ENCODE measurements at regions not wholly inside any gene's neighbourhood (a gene's known extent, or its start where the extent isn't known, plus 50 kb on each side); places are given as distances from the start of the nearest gene placed in this dataset.

GRCh38 chr4:106595906-106596305 is 227.3 kb upstream of the GIMD1 start:
- Mint-ChIP-seq H3K4me3 (no peak overlapping the region), H3K27me3 (ENCODE audit: insufficient read depth) (no peaks in the 10 kb centered on the region), H3K9me3 (no peaks in the 10 kb centered on the region), H3K36me3 (ENCODE audit: low read depth) (no peaks in the 10 kb centered on the region), H3K27ac (no peak overlapping the region), H3K4me1 (no peaks in the 10 kb centered on the region)
- no peak for DNase-seq
- H3K4me3 ChIP-seq (ENCODE audit: low read length) = no peak overlapping the region
- WGBS, 2 experiments (ENCODE audit: insufficient coverage in 1 of 2, insufficient read length in 1 of 2) = 88 to 100% methylated on average over 1 of the region's 1 CpG
- no peak overlapping the region for H3K9ac ChIP-seq (ENCODE audit: extremely low read depth, low read length, poor library complexity, severe bottlenecking)
- H3K27ac ChIP-seq (ENCODE audit: low read depth, low read length) = no peak overlapping the region
- H3K4me1 ChIP-seq (ENCODE audit: control insufficient read depth, insufficient read depth, low read length) = no peaks in the 10 kb centered on the region
- no peaks in the 10 kb centered on the region for H3K36me3 ChIP-seq (ENCODE audit: control insufficient read depth, insufficient read depth, low read length)
- H3K27me3 ChIP-seq (ENCODE audit: control insufficient read depth, insufficient read depth, low read length, poor library complexity, severe bottlenecking) = no peaks in the 10 kb centered on the region
- TF ChIP-seq, protein P1, sequence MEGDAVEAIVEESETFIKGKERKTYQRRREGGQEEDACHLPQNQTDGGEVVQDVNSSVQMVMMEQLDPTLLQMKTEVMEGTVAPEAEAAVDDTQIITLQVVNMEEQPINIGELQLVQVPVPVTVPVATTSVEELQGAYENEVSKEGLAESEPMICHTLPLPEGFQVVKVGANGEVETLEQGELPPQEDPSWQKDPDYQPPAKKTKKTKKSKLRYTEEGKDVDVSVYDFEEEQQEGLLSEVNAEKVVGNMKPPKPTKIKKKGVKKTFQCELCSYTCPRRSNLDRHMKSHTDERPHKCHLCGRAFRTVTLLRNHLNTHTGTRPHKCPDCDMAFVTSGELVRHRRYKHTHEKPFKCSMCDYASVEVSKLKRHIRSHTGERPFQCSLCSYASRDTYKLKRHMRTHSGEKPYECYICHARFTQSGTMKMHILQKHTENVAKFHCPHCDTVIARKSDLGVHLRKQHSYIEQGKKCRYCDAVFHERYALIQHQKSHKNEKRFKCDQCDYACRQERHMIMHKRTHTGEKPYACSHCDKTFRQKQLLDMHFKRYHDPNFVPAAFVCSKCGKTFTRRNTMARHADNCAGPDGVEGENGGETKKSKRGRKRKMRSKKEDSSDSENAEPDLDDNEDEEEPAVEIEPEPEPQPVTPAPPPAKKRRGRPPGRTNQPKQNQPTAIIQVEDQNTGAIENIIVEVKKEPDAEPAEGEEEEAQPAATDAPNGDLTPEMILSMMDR (conservative IDR thresholded peaks at IDR 0.05) = no peak
- H3K9me3 ChIP-seq (ENCODE audit: control insufficient read depth, low read length) = no peaks in the 10 kb centered on the region

- H3K4me3 ChIP-seq (ENCODE audit: low read length) = no peak overlapping the region
- H3K4me3 Mint-ChIP-seq = no peak overlapping the region
- no peaks in the 10 kb centered on the region for H3K4me1 ChIP-seq (ENCODE audit: control insufficient read depth, insufficient read depth, low read length)
- no peaks in the 10 kb centered on the region for H3K27me3 ChIP-seq (ENCODE audit: control insufficient read depth, insufficient read depth, low read length, poor library complexity, severe bottlenecking)
- TF ChIP-seq, protein P1 (conservative IDR thresholded peaks at IDR 0.05) = no peak
- no peaks in the 10 kb centered on the region for H3K9me3 Mint-ChIP-seq
- DNase-seq = no peak
- no peak overlapping the region for H3K9ac ChIP-seq (ENCODE audit: extremely low read depth, low read length, poor library complexity, severe bottlenecking)
- H3K36me3 ChIP-seq (ENCODE audit: control insufficient read depth, insufficient read depth, low read length) = no peaks in the 10 kb centered on the region
- no peaks in the 10 kb centered on the region for H3K36me3 Mint-ChIP-seq (ENCODE audit: low read depth)
- no peaks in the 10 kb centered on the region for H3K4me1 Mint-ChIP-seq
- H3K27me3 Mint-ChIP-seq (ENCODE audit: insufficient read depth) = no peaks in the 10 kb centered on the region
- no peaks in the 10 kb centered on the region for H3K9me3 ChIP-seq (ENCODE audit: control insufficient read depth, low read length)
- H3K27ac ChIP-seq (ENCODE audit: low read depth, low read length) = no peak overlapping the region
- H3K27ac Mint-ChIP-seq = no peak overlapping the region
Measured at GRCh38 chr4:106594291-106594952, 225.8 kb upstream of the GIMD1 start.

DNA sequence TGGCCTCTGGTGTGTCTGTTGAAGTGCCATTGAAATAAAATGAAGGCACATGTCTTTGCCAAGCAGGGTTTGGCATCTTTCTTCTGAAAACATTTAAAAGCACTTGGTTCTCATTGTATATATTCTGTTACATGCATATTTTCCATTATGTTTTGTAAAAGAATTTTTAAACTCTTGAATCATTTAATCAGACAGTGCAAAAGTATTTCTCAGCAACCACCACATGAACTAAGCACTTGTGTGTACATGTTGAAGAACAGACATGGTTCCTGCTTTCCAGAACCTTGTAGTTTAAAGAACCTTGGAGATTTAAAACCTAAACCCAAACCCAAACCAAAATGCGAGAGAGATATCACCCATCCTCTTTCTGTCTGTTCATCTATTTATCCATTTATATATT is 220.3 kb upstream of the GIMD1 start:
- Histone ChIP-seq H3K4me1 (ENCODE audit: control insufficient read depth, insufficient read depth, low read length) (no peaks in the 10 kb centered on the region), H3K9ac (ENCODE audit: extremely low read depth, low read length, poor library complexity, severe bottlenecking) (no peak overlapping the region), H3K4me3 (ENCODE audit: low read length) (no peak overlapping the region), H3K36me3 (ENCODE audit: control insufficient read depth, insufficient read depth, low read length) (no peaks in the 10 kb centered on the region), H3K27ac (ENCODE audit: low read depth, low read length) (no peak overlapping the region), H3K9me3 (ENCODE audit: control insufficient read depth, low read length) (no peaks in the 10 kb centered on the region), H3K27me3 (ENCODE audit: control insufficient read depth, insufficient read depth, low read length, poor library complexity, severe bottlenecking) (no peaks in the 10 kb centered on the region)
- Mint-ChIP-seq H3K27me3 (ENCODE audit: insufficient read depth) (no peaks in the 10 kb centered on the region), H3K36me3 (ENCODE audit: low read depth) (no peaks in the 10 kb centered on the region), H3K4me3 (no peak overlapping the region), H3K4me1 (no peaks in the 10 kb centered on the region), H3K9me3 (no peaks in the 10 kb centered on the region), H3K27ac (no peak overlapping the region)
- DNase-seq = no peak
- TF ChIP-seq, protein P1 (conservative IDR thresholded peaks at IDR 0.05) = no peak
- 100% methylated on average over 1 of the region's 1 CpG; no CpG with 5 or more reads in 1 of the 2 experiments for WGBS, 2 experiments (ENCODE audit: insufficient coverage in 1 of 2, insufficient read length in 1 of 2)

All from endodermal cell (in vitro differentiated cells).